Neutrophil (primary cell): ENCODE measurements at regions not wholly inside any gene's neighbourhood (a gene's known extent, or its start where the extent isn't known, plus 50 kb on each side); places are given as distances from the start of the nearest gene placed in this dataset.

ENCODE experiments used
- H3K27ac ChIP-seq: fragments of 200-600 bp; sonication (generic); 2 replicates; pipeline ENCODE4 v1.5.1; 2016; ENCODE audit warnings: mild to moderate bottlenecking, moderate library complexity
- H3K27me3 ChIP-seq: fragments of 200-600 bp; sonication (generic); 2 replicates; pipeline ENCODE4 v1.6.0; 2016; ENCODE audit warnings: mild to moderate bottlenecking
- H3K36me3 ChIP-seq: fragments of 200-600 bp; sonication (generic); 2 replicates; pipeline ENCODE4 v1.5.1; 2017
- H3K4me1 ChIP-seq, 2 experiments: fragments of 200-600 bp in 1 of 2; sonication (generic) in 1 of 2; 1 replicate in 1 of 2; 2 replicates in 1 of 2; pipeline versions ENCODE4 v1.5.1 to v1.6.1; 2013 to 2016; ENCODE audit warnings: low read depth in 1 of 2, low read length in 1 of 2, mild to moderate bottlenecking in 1 of 2, moderate library complexity in 1 of 2; ENCODE audit not compliant: control insufficient read depth in 1 of 2, insufficient read depth in 1 of 2
- H3K4me3 ChIP-seq, 2 experiments: fragments of 200-600 bp in 1 of 2; sonication (generic) in 1 of 2; 1 replicate in 1 of 2; 2 replicates in 1 of 2; pipeline ENCODE4 v1.5.1; 2013 to 2016; ENCODE audit warnings: low read depth in 1 of 2, low read length in 1 of 2, mild to moderate bottlenecking in 1 of 2, moderate library complexity in 1 of 2
- H3K9me3 ChIP-seq: fragments of 200-600 bp; sonication (generic); 2 replicates; pipeline ENCODE4 v1.5.1; 2016
- TF ChIP-seq, protein P1 (sequence below): fragments of 200-600 bp; sonication (generic); IDR thresholded peaks from 2 replicates; pipeline ENCODE4 v1.5.1; 2016; ENCODE audit warnings: antibody characterized with exemption

DNA sequence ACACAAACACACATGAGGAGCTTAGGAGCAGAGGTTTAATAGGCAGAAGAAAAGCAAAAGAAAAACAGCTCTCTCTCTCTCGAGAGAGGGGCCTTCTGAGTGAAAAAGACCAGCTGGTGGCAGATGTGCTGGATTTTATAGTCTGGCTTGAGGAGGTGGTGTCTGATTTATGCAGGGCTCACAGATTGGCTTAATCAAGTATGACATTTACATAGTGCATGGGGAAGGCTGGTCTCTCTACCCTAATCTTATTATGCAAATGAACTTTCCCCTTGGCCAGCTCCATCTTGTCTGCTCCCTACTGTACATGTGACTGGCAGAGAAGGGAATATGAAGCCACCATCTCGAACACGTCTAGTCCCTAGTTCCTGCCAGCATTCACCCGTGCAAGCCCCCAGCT lies 219.5 kb upstream of the ZNF804B start:
- no peaks in the 10 kb centered on the region for H3K9me3 ChIP-seq
- no peaks in the 10 kb centered on the region for H3K27me3 ChIP-seq
- no peaks in the 10 kb centered on the region for H3K4me1 ChIP-seq
- no peak overlapping the region for H3K4me3 ChIP-seq
- H3K27ac ChIP-seq = no peak overlapping the region
- TF ChIP-seq, protein P1, sequence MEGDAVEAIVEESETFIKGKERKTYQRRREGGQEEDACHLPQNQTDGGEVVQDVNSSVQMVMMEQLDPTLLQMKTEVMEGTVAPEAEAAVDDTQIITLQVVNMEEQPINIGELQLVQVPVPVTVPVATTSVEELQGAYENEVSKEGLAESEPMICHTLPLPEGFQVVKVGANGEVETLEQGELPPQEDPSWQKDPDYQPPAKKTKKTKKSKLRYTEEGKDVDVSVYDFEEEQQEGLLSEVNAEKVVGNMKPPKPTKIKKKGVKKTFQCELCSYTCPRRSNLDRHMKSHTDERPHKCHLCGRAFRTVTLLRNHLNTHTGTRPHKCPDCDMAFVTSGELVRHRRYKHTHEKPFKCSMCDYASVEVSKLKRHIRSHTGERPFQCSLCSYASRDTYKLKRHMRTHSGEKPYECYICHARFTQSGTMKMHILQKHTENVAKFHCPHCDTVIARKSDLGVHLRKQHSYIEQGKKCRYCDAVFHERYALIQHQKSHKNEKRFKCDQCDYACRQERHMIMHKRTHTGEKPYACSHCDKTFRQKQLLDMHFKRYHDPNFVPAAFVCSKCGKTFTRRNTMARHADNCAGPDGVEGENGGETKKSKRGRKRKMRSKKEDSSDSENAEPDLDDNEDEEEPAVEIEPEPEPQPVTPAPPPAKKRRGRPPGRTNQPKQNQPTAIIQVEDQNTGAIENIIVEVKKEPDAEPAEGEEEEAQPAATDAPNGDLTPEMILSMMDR = no peak
- H3K36me3 ChIP-seq = no peaks in the 10 kb centered on the region

DNA sequence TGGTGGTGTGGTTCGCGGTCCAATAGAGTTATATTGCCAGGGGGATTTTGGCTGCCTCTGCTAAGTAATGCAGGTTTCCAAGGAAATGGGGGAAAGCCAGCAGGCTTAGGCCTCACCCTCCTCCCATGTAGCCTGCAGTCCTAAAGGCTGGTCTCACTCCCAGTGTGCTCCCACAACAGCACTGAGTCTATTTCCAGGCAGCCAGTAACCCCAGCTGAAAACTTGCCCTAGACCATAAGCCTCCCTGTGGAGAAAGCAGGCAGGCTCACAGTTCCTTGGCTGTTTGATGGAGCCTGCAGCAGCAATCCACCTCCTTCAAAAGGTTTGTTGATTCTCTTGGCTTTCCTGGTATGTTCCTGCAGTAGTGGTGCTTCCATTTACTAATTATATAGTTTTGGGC lies 220.0 kb upstream of the ZNF804B start:
- TF ChIP-seq, protein P1 = no peak
- no peak overlapping the region for H3K4me3 ChIP-seq

DNA sequence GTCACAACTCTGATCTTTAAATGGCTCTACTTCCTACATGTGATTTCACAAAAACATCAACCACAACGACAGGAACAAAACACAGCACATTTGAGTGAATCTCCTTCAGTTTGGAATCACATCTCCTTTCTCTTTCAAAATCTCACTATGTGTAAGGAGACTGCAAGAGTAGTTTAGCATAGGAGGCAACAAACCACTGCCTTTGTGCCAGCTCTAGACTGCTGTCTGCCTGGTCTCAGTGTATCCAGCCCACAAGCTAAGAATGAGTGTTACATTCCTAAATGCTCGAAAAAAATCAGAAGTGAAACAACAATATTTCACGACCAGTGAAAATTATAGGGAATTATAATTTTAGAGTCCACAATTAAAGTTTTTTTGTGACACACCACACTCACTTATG lies 217.0 kb upstream of the STEAP4 start:
- Histone ChIP-seq H3K27me3 (no peaks in the 10 kb centered on the region), H3K9me3 (no peaks in the 10 kb centered on the region), H3K27ac (no peak overlapping the region), H3K4me3 (no peak overlapping the region), H3K4me1 (no peaks in the 10 kb centered on the region), H3K36me3 (no peaks in the 10 kb centered on the region)
- TF ChIP-seq, protein P1 = no peak

More for the DNA sequence above, 220.0 kb upstream of the ZNF804B start:
- no peaks in the 10 kb centered on the region for H3K9me3 ChIP-seq
- no peaks in the 10 kb centered on the region for H3K27me3 ChIP-seq
- no peaks in the 10 kb centered on the region for H3K36me3 ChIP-seq
- no peaks in the 10 kb centered on the region for H3K4me1 ChIP-seq
- H3K27ac ChIP-seq = no peak overlapping the region

DNA sequence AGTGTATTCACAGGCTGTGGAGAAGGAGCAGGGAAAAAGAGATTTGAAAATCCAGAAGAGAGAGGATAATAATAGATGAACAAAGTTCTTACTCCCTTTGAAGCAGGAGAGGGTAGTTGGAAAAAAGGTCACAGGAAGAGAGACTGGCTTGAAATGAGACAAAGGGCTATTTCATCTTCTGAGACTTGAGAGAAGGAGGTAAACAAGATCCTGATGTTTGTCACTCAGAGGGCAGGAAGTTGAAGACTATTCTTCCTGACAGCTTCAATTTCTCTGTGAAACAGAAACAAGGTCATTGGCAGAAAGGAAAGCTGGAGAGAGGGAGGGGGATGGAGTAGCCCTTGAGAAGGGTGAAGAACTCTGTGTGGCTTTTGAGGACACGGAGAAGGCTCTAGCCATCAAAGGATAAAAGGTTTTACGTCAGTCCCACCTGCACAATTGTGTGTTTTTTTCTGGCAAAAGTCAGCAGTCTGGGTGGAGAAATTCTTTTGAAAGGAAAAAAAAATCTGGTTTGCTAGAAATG lies 216.1 kb upstream of the STEAP4 start:
- TF ChIP-seq, protein P1 = no peak
- H3K27ac ChIP-seq = no peak overlapping the region
- no peaks in the 10 kb centered on the region for H3K4me1 ChIP-seq
- H3K4me3 ChIP-seq = no peak overlapping the region
- no peaks in the 10 kb centered on the region for H3K36me3 ChIP-seq
- H3K27me3 ChIP-seq = no peaks in the 10 kb centered on the region
- H3K9me3 ChIP-seq = no peaks in the 10 kb centered on the region

DNA sequence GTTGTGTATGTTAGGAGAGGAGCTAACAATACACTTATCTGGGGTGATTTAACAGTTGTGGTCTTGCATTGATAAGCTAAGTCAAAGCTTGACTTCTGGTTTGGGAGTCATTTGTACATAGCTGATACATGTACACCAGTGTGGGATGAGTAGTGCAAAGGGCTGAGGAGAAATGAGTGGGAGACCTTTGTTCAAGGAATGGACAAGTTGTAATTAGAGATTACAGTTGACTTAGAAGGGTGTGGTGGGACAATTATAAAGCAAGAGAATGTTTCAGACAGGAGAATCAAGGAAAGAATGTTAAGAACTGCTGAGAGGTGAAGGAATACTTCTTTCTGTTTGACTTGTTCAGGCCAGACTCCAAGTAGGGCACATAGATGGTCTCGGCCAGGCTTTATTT lies 209.7 kb upstream of the STEAP4 start:
- H3K27ac ChIP-seq = no peak overlapping the region
- H3K4me1 ChIP-seq = no peaks in the 10 kb centered on the region
- H3K9me3 ChIP-seq = no peaks in the 10 kb centered on the region
- no peaks in the 10 kb centered on the region for H3K27me3 ChIP-seq
- no peak overlapping the region for H3K4me3 ChIP-seq
- H3K36me3 ChIP-seq = no peaks in the 10 kb centered on the region
- TF ChIP-seq, protein P1 = no peak

DNA sequence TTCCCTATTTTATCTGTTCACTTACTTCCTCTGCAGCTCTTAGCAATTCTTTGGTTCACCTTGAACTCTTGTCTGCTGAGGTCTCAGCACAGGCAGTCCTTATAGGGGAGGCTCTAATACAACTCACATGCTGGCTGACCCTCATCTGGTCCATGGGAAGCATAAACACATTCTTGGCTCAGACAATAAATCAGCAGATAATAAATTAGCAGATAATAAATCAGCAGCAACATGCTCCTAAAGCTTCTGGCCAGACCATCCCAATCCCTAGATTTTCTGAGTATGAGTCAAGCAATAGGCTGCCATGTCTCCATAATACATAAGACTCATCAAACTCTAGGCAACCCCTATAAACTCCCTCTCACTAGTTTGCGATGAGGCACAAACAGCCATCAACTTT lies 208.6 kb upstream of the STEAP4 start:
- no peaks in the 10 kb centered on the region for H3K4me1 ChIP-seq
- H3K4me3 ChIP-seq = no peak overlapping the region
- H3K27ac ChIP-seq = no peak overlapping the region
- TF ChIP-seq, protein P1 = no peak
- H3K36me3 ChIP-seq = no peaks in the 10 kb centered on the region
- H3K27me3 ChIP-seq = no peaks in the 10 kb centered on the region
- H3K9me3 ChIP-seq = no peaks in the 10 kb centered on the region
